Nephron (organoid): ENCODE measurements at regions not wholly inside any gene's neighbourhood (a gene's known extent, or its start where the extent isn't known, plus 50 kb on each side); places are given as distances from the start of the nearest gene placed in this dataset.

ENCODE experiments used
- H3K27ac Mint-ChIP-seq, 3 experiments: 2 replicates each; pipeline ENCODE4 v1.8.0; 2020; ENCODE audit warnings: mixed read lengths in 3 of 3, mild to moderate bottlenecking in 2 of 3, moderate library complexity in 1 of 3
- H3K27me3 Mint-ChIP-seq: 2 replicates; pipeline ENCODE4 v1.8.0; 2021; ENCODE audit warnings: low read depth, mild to moderate bottlenecking, moderate library complexity, mixed read lengths
- H3K36me3 Mint-ChIP-seq: 2 replicates; pipeline ENCODE4 v1.8.0; 2020; ENCODE audit warnings: low read depth, mixed read lengths
- H3K4me1 Mint-ChIP-seq: 2 replicates; pipeline ENCODE4 v1.8.0; 2020; ENCODE audit warnings: mixed read lengths
- H3K4me3 Mint-ChIP-seq, 3 experiments: 2 replicates each; pipeline ENCODE4 v1.8.0; 2020; ENCODE audit warnings: mild to moderate bottlenecking in 3 of 3, mixed read lengths in 3 of 3, moderate library complexity in 2 of 3
- H3K9me3 Mint-ChIP-seq: 2 replicates; pipeline ENCODE4 v1.8.0; 2020; ENCODE audit warnings: mixed read lengths
- CTCF ChIP-seq, 3 experiments: fragments of 200-600 bp; sonication (generic); IDR thresholded peaks; one replicate each; pipeline ENCODE4 v1.5.0; 2021; ENCODE audit warnings: antibody characterized with exemption in 3 of 3; ENCODE audit not compliant: unreplicated experiment in 3 of 3

DNA sequence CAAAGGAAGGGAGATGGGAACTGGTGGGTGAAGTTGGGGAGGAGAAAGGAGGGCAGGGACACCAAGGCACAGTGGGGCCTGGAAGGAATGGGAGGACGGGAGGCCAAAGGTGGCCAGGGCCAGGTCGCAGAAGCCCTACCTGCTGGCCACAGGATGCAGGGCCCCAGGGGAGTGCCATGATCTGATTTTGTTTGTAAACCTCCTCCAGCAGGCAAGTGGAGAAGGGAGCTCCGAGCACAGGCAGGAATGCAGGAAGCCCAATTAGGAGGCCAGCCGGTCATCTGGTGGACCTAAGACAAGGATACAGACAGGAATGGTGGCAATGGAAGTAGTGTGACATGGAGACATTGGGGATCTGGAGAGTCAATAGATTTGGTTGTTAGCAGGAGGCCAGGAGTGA lies 107.0 kb upstream of the ZMIZ1 start:
- no peaks in the 10 kb centered on the region for H3K36me3 Mint-ChIP-seq
- H3K27me3 Mint-ChIP-seq: peaks cover 28% of the 10 kb centered on the region
- peak overlapping the region in 1 of 3 experiments; percentile 45 for H3K27ac Mint-ChIP-seq
- H3K4me1 Mint-ChIP-seq: peaks cover 46% of the 10 kb centered on the region
- H3K4me3 Mint-ChIP-seq: no peak overlapping the region
- no peaks in the 10 kb centered on the region for H3K9me3 Mint-ChIP-seq
- no peak for TF ChIP-seq CTCF (IDR thresholded peaks at IDR 0.05; ENCODE audit: unreplicated experiment in 3 of 3)

- H3K9me3 Mint-ChIP-seq: no peaks in the 10 kb centered on the region
- TF ChIP-seq CTCF (IDR thresholded peaks at IDR 0.05; ENCODE audit: unreplicated experiment in 3 of 3): no peak
- peaks cover 36% of the 10 kb centered on the region for H3K4me1 Mint-ChIP-seq
- no peak overlapping the region for H3K27ac Mint-ChIP-seq
- H3K27me3 Mint-ChIP-seq: peaks cover 26% of the 10 kb centered on the region
- no peak overlapping the region for H3K4me3 Mint-ChIP-seq
- no peaks in the 10 kb centered on the region for H3K36me3 Mint-ChIP-seq
These were observed 105.4 kb upstream of the ZMIZ1 start for GRCh38 chr10:78963074-78964034.

- peaks cover 23% of the 10 kb centered on the region for H3K27me3 Mint-ChIP-seq
- no peaks in the 10 kb centered on the region for H3K36me3 Mint-ChIP-seq
- peaks cover 35% of the 10 kb centered on the region for H3K4me1 Mint-ChIP-seq
- no peaks in the 10 kb centered on the region for H3K9me3 Mint-ChIP-seq
- H3K27ac Mint-ChIP-seq: peak overlapping the region; percentile 45 to 72 (median 64)
- TF ChIP-seq CTCF (IDR thresholded peaks at IDR 0.05; ENCODE audit: unreplicated experiment in 3 of 3): no peak
- no peak overlapping the region for H3K4me3 Mint-ChIP-seq
These were observed 104.4 kb upstream of the ZMIZ1 start for GRCh38 chr10:78964274-78964951.

GRCh38 chr10:78964952-78965633 lies 103.7 kb upstream of the ZMIZ1 start:
- H3K27me3 Mint-ChIP-seq: peaks cover 18% of the 10 kb centered on the region
- peak overlapping the region; percentile 64 to 85 (median 72) for H3K27ac Mint-ChIP-seq
- no peak for TF ChIP-seq CTCF (IDR thresholded peaks at IDR 0.05; ENCODE audit: unreplicated experiment in 3 of 3)
- no peak overlapping the region for H3K4me3 Mint-ChIP-seq
- no peaks in the 10 kb centered on the region for H3K9me3 Mint-ChIP-seq
- H3K4me1 Mint-ChIP-seq: peaks cover 28% of the 10 kb centered on the region
- no peaks in the 10 kb centered on the region for H3K36me3 Mint-ChIP-seq

DNA sequence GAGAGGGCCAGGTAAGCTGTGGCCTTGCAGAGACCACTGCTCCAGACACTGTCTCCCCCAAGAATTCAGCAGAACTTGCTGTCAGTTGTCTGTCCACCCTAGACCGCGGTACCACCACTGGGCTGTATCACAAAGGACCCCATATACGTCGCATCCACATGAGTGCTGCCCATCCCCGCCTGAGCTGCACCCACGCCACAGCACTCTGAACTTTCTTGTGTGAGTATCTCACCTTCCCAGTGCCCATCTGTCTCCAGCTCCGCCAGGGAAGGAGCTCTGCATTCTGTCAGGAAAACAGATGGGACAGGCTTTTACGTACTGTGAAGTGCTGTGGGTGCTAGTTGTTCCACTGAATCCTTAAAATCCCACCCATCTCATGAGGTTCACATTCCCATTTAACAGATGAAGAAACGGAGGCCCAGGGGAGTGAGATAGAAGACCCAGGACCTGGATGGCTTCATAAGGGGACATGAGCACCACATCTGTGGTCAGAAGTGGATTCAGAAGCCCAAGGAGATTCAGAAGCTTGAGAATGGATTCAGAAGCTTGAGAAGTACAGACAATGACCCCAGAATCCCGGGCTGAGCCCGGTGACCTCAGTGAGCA lies 102.5 kb upstream of the ZMIZ1 start:
- Mint-ChIP-seq H3K27me3 (peaks cover 13% of the 10 kb centered on the region), H3K4me1 (peaks cover 16% of the 10 kb centered on the region), H3K9me3 (no peaks in the 10 kb centered on the region), H3K36me3 (no peaks in the 10 kb centered on the region), H3K4me3 (no peak overlapping the region), H3K27ac (no peak overlapping the region)
- TF ChIP-seq CTCF (IDR thresholded peaks at IDR 0.05; ENCODE audit: unreplicated experiment in 3 of 3): no peak
